ENCODE measurements at regions not wholly inside any gene's neighbourhood (a gene's known extent, or its start where the extent isn't known, plus 50 kb on each side); places are given as distances from the start of the nearest gene placed in this dataset.
"Not testable (repeated sequence)": the region's sequence is repeated elsewhere in the genome, so short reads cannot be mapped to it uniquely, and the experiment has no call there.

GRCh38 chr6:811831-812230 is 118.9 kb upstream of the EXOC2 start:
- no peak for DNase-seq (ENCODE audit: low read depth)

- no peak for DNase-seq (ENCODE audit: low read depth)
These were observed 118.3 kb upstream of the EXOC2 start for GRCh38 chr6:811191-811590.

GRCh38 chr6:804771-805170 is 111.8 kb upstream of the EXOC2 start:
- no peak for DNase-seq (ENCODE audit: low read depth)

GRCh38 chr6:804317-804716 is 111.4 kb upstream of the EXOC2 start:
- DNase-seq (ENCODE audit: low read depth), result no peak

- no peak for DNase-seq (ENCODE audit: low read depth)
These were observed 110.4 kb upstream of the EXOC2 start for GRCh38 chr6:803191-803977.

GRCh38 chr6:802701-803100 is 109.8 kb upstream of the EXOC2 start:
- no peak for DNase-seq (ENCODE audit: low read depth)

- DNase-seq (ENCODE audit: low read depth), result not testable (repeated sequence)
These were observed 109.3 kb upstream of the EXOC2 start for GRCh38 chr6:802223-802622.

- DNase-seq (ENCODE audit: low read depth), result no peak
These were observed 106.8 kb upstream of the EXOC2 start for GRCh38 chr6:799769-800168.

GRCh38 chr6:797479-798077 is 104.6 kb upstream of the EXOC2 start:
- no peak for DNase-seq (ENCODE audit: low read depth)

GRCh38 chr6:795046-795685 is 102.2 kb upstream of the EXOC2 start:
- DNase-seq (ENCODE audit: low read depth), result no peak

- no peak for DNase-seq (ENCODE audit: low read depth)
These were observed 100.3 kb upstream of the EXOC2 start for GRCh38 chr6:793261-793660.

GRCh38 chr6:792662-793061 is 99.7 kb upstream of the EXOC2 start:
- DNase-seq (ENCODE audit: low read depth), result no peak

- DNase-seq (ENCODE audit: low read depth), result no peak
These were observed 95.1 kb upstream of the EXOC2 start for GRCh38 chr6:788058-788457.

- DNase-seq (ENCODE audit: low read depth), result no peak
These were observed 94.2 kb upstream of the EXOC2 start for GRCh38 chr6:786946-787763.

- DNase-seq (ENCODE audit: low read depth), result no peak
These were observed 91.2 kb upstream of the EXOC2 start for GRCh38 chr6:783966-784735.

- DNase-seq (ENCODE audit: low read depth), result no peak
These were observed 89.2 kb upstream of the EXOC2 start for GRCh38 chr6:782141-782540.

GRCh38 chr6:781350-781961 is 88.5 kb upstream of the EXOC2 start:
- DNase-seq (ENCODE audit: low read depth), result no peak

- no peak for DNase-seq (ENCODE audit: low read depth)
These were observed 87.8 kb upstream of the EXOC2 start for GRCh38 chr6:780706-781105.

- no peak for DNase-seq (ENCODE audit: low read depth)
These were observed 84.0 kb upstream of the EXOC2 start for GRCh38 chr6:776951-777350.

GRCh38 chr6:776528-776931 is 83.6 kb upstream of the EXOC2 start:
- no peak for DNase-seq (ENCODE audit: low read depth)

GRCh38 chr6:775863-776262 is 82.9 kb upstream of the EXOC2 start:
- DNase-seq (ENCODE audit: low read depth), result no peak

All from GM04503 (cell line).